K562 (cell line): ENCODE measurements at regions not wholly inside any gene's neighbourhood (a gene's known extent, or its start where the extent isn't known, plus 50 kb on each side); places are given as distances from the start of the nearest gene placed in this dataset.

Experiments used
- ATAC-seq: fragments of 200-7000 bp; cut with Tn5 transposase; 3 replicates; pipeline ENCODE4 v1.9.1; 2020; ENCODE audit warnings: moderate library complexity
- BruUV-seq: library from RNA; stranded (reverse); fragments of 400-500 nt; replicated peaks from 2 replicates; lab custom pipeline; 2021; lab: Mats Ljungman, UMichigan
- CTCF ChIA-PET: fragments of 300-600 bp; formaldehyde crosslinking; extraction: SDS; loops from one replicate; lab custom pipeline; 2021; ENCODE audit warnings: low intra/inter-chr PET ratio; lab: Yijun Ruan, JAX
- POLR2A ChIA-PET: fragments of 300-600, 350-650 bp; sonication (Branson Sonifier 250); formaldehyde crosslinking; extraction: SDS; loops from one replicate; lab custom pipeline; 2021; ENCODE audit warnings: antibody characterized with exemption, inconsistent platforms; lab: Yijun Ruan, JAX
- DNase-seq, 4 experiments: peaks; one replicate each; pipeline versions ENCODE4 v3.0.0 to v3.0.0-alpha.2; 2011 to 2018; ENCODE audit warnings: low spot score in 3 of 4, mixed read lengths in 3 of 4; ENCODE audit errors: extremely low read depth in 1 of 4
- FAIRE-seq: peaks from 2 replicates; lab custom pipeline; 2011; peaks lifted over from hg19 to GRCh38; lab: Jason Lieb, UNC
- H2AFZ ChIP-seq: 2 replicates; pipeline ENCODE4 v1.6.0; 2011; ENCODE audit warnings: low read depth, low read length, control low read depth, inconsistent platforms
- H3K27ac ChIP-seq: fragments of 200-600 bp; 3 replicates; pipeline ENCODE4 v1.8.0; 2011; ENCODE audit warnings: low read depth, mild to moderate bottlenecking, control low read depth, inconsistent platforms, low read length, moderate library complexity, mixed read lengths; ENCODE audit errors: extremely low read depth
- H3K27me3 ChIP-seq, 2 experiments: fragments of 300-600 bp in 1 of 2; 2 replicates in 1 of 2; 3 replicates in 1 of 2; pipeline versions ENCODE4 v1.6.0 to v1.8.0; 2011; ENCODE audit warnings: inconsistent platforms in 2 of 2, low read length in 2 of 2, mild to moderate bottlenecking in 1 of 2, mixed read lengths in 1 of 2, moderate library complexity in 1 of 2; ENCODE audit not compliant: control insufficient read depth in 2 of 2, insufficient read depth in 2 of 2
- H3K36me3 ChIP-seq: fragments of 300-600 bp; 3 replicates; pipeline ENCODE4 v1.8.0; 2011; ENCODE audit warnings: mild to moderate bottlenecking, low read length, inconsistent platforms; ENCODE audit not compliant: control insufficient read depth, insufficient read depth
- H3K4me1 ChIP-seq, 2 experiments: fragments of 200-600 bp in 1 of 2; replicated peaks in 1 of 2; 2 replicates in 1 of 2; 3 replicates in 1 of 2; pipeline versions ENCODE4 v1.5.1 to v1.8.0; 2011; ENCODE audit warnings: inconsistent platforms in 2 of 2, low read length in 2 of 2, mild to moderate bottlenecking in 1 of 2, mixed read lengths in 1 of 2, moderate library complexity in 1 of 2; ENCODE audit not compliant: control insufficient read depth in 2 of 2, insufficient read depth in 2 of 2
- H3K4me2 ChIP-seq: 2 replicates; pipeline ENCODE4 v1.6.1; 2011; ENCODE audit warnings: low read length, control low read depth, inconsistent platforms, mixed read lengths; ENCODE audit not compliant: insufficient read depth
- H3K4me3 ChIP-seq: fragments of 200-600 bp; sonication (generic), shearing (Covaris generic); 2 replicates; pipeline ENCODE4 v1.5.1; 2016; ENCODE audit warnings: control low read depth, inconsistent platforms
- H3K79me2 ChIP-seq: fragments of 200-600 bp; 3 replicates; pipeline ENCODE4 v1.8.0; 2011; ENCODE audit warnings: low read length, inconsistent platforms; ENCODE audit not compliant: control insufficient read depth, insufficient read depth
- H3K9ac ChIP-seq, 2 experiments: 2 replicates each; pipeline versions ENCODE4 v1.6.0 to v1.6.1; 2011; ENCODE audit warnings: low read depth in 2 of 2, low read length in 2 of 2, control low read depth in 1 of 2, inconsistent platforms in 1 of 2, mild to moderate bottlenecking in 1 of 2, mixed read lengths in 1 of 2; ENCODE audit not compliant: insufficient read depth in 1 of 2
- H3K9me1 ChIP-seq: one replicate; pipeline ENCODE4 v1.6.0; 2011; ENCODE audit warnings: inconsistent platforms, mild to moderate bottlenecking, low read length, moderate library complexity; ENCODE audit not compliant: control insufficient read depth, insufficient read depth
- H3K9me3 ChIP-seq: replicated peaks from 2 replicates; pipeline ENCODE4 v1.5.1; 2011; ENCODE audit warnings: low read depth, low read length, inconsistent platforms; ENCODE audit not compliant: control insufficient read depth, insufficient read depth
- H4K20me1 ChIP-seq: replicated peaks from 2 replicates; pipeline ENCODE4 v1.6.1; 2011; ENCODE audit warnings: low read length, inconsistent platforms, mixed read lengths; ENCODE audit not compliant: control insufficient read depth, insufficient read depth
- DIDO1 ChIP-seq: fragments of 450-650 bp; IDR thresholded peaks from 2 replicates; pipeline ENCODE4 v1.6.1; 2016; ENCODE audit warnings: low read depth, missing biosample characterization, missing genetic modification characterization
- SAFB2 ChIP-seq: fragments of 200-400 bp; formaldehyde crosslinking; IDR thresholded peaks from 2 replicates; pipeline ENCODE4 v1.6.1; 2018; ENCODE audit warnings: borderline replicate concordance, low read length, low read depth, moderate library complexity; ENCODE audit not compliant: severe bottlenecking
- TAF9B ChIP-seq: fragments of 450-650 bp; IDR thresholded peaks from 2 replicates; pipeline ENCODE4 v1.6.1; 2018; ENCODE audit warnings: mild to moderate bottlenecking; ENCODE audit not compliant: partially characterized antibody
- UBTF ChIP-seq, 2 experiments: IDR thresholded peaks; 2 replicates each; pipeline ENCODE4 v1.6.1; 2012; ENCODE audit warnings: improper control_type of control experiment in 2 of 2, low read depth in 2 of 2, low read length in 2 of 2, borderline replicate concordance in 1 of 2
- ZEB2 ChIP-seq: fragments of 450-650 bp; IDR thresholded peaks from 2 replicates; pipeline ENCODE4 v1.6.1; 2016
- ZNF133 ChIP-seq: fragments of 250-450 bp; sonication (Bioruptor Pico); IDR thresholded peaks from 2 replicates; pipeline ENCODE4 v1.4.0; 2020; ENCODE audit warnings: mild to moderate bottlenecking
- ZNF280A ChIP-seq: fragments of 450-650 bp; IDR thresholded peaks from 2 replicates; pipeline ENCODE4 v1.6.1; 2018; ENCODE audit warnings: mild to moderate bottlenecking, low read depth; ENCODE audit not compliant: partially characterized antibody
- ZNF57 ChIP-seq: fragments of 450-650 bp; formaldehyde crosslinking; IDR thresholded peaks from 2 replicates; pipeline ENCODE4 v1.4.0; 2020; ENCODE audit warnings: mild to moderate bottlenecking, moderate library complexity
- WGBS: fragments of 100-300 bp; shearing (Covaris generic); methylation state at CpG from one replicate; pipeline ENCODE4 v1.1.6; 2016; ENCODE audit warnings: low coverage, mixed read lengths; ENCODE audit not compliant: insufficient coverage; ENCODE audit errors: missing lambda C conversion rate; 5-methylcytosine and 5-hydroxymethylcytosine counted together
- in situ Hi-C: fragments of 300-500 bp; cut with MboI; formaldehyde crosslinking; loops from 4 replicates; pipeline ENCODE4 v1.15.0; 2018; ENCODE audit warnings: inconsistent platforms, mixed read lengths
- intact Hi-C: fragments of 100-400 bp; cut with micrococcal nuclease; formaldehyde crosslinking; loops from 2 replicates; pipeline ENCODE4 v1.14.2; 2022
- TF ChIP-seq, protein P1 (sequence below): fragments of 450-650 bp; formaldehyde crosslinking; IDR thresholded peaks from 2 replicates; pipeline ENCODE4 v1.4.0; 2020; ENCODE audit warnings: mild to moderate bottlenecking

DNA sequence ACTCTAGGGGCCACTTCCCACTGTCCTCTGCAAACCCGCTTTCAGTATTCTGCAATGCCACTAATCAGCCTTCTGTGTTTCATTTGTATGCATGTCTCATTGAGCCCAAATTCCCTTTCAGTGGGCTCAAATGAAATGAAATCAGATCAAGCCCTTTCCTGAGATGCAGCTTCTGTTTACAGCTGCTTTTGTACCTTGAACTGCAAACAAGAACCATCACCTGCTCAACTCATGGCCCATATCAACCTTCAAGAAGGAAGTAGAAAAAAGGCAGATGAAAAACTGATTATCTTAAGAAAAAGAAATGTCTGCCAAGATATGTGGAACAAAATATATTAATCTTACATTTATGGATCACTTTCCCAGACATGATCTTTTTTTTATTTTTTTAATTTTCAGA, 141.1 kb upstream of the ARHGAP42 start:
- Histone ChIP-seq H3K9me1 (no peaks in the 10 kb centered on the region), H4K20me1 (no peaks in the 10 kb centered on the region), H3K27me3 (no peaks in the 10 kb centered on the region), H3K4me1 (no peaks in the 10 kb centered on the region), H3K4me2 (no peak overlapping the region), H3K4me3 (no peak overlapping the region), H2AFZ (no peak overlapping the region), H3K79me2 (no peaks in the 10 kb centered on the region), H3K9me3 (no peaks in the 10 kb centered on the region), H3K27ac (no peak overlapping the region), H3K9ac (no peak overlapping the region), H3K36me3 (no peaks in the 10 kb centered on the region)
- ChIA-PET CTCF (no interaction called here), POLR2A (no interaction called here)
- DNase-seq (no peak), FAIRE-seq (no peak), ATAC-seq (no peak)
- intact Hi-C loops = no loop called here
- in situ Hi-C loops = no loop called here
- TF ChIP-seq ZEB2 (no peak), ZNF133 (no peak), UBTF (IDR thresholded peaks at IDR 0.05; ENCODE audit: borderline replicate concordance in 1 of 2, low read depth in 2 of 2, low read length in 2 of 2) (no peak), TAF9B (no peak), SAFB2 (no peak), ZNF57 (CRISPR knock-in tag) (no peak), ZNF280A (no peak), DIDO1 (tag) (no peak)
- TF ChIP-seq, protein P1, sequence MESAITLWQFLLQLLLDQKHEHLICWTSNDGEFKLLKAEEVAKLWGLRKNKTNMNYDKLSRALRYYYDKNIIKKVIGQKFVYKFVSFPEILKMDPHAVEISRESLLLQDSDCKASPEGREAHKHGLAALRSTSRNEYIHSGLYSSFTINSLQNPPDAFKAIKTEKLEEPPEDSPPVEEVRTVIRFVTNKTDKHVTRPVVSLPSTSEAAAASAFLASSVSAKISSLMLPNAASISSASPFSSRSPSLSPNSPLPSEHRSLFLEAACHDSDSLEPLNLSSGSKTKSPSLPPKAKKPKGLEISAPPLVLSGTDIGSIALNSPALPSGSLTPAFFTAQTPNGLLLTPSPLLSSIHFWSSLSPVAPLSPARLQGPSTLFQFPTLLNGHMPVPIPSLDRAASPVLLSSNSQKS (CRISPR knock-in tag) = no peak
- WGBS = 0% methylated on average over 1 of the region's 1 CpG
- no TSS peak for BruUV-seq
